ENCODE measurements at regions not wholly inside any gene's neighbourhood (a gene's known extent, or its start where the extent isn't known, plus 50 kb on each side); places are given as distances from the start of the nearest gene placed in this dataset.

GRCh38 chr7:94740509-94740908 is 84.6 kb upstream of the SGCE start:
- H3K9ac ChIP-seq (replicated peaks in 1 of 4; ENCODE audit: extremely low read depth in 1 of 4, low read depth in 3 of 4, low read length in 3 of 4): no peak overlapping the region
- H3K27me3 ChIP-seq (replicated peaks in 1 of 4; ENCODE audit: control insufficient read depth in 3 of 4, extremely low read depth in 1 of 4, insufficient read depth in 3 of 4, low read length in 3 of 4): no peaks in the 10 kb centered on the region
- no peak overlapping the region for H3K56ac ChIP-seq (replicated peaks; ENCODE audit: insufficient read length, low read depth, low read length)
- no peaks in the 10 kb centered on the region; a peak in 1 of 4 replicates for H3K9me3 ChIP-seq (ENCODE audit: insufficient read depth in 2 of 2, low read depth in 1 of 2, low read length in 1 of 2)
- H4K20me1 ChIP-seq (replicated peaks in 1 of 2; ENCODE audit: control insufficient read depth in 1 of 2, insufficient read depth in 2 of 2, low read length in 2 of 2): no peaks in the 10 kb centered on the region
- no peak overlapping the region for H3K4me2 ChIP-seq (ENCODE audit: insufficient read depth in 1 of 2, low read depth in 2 of 2, low read length in 2 of 2)
- no peak overlapping the region for H2BK20ac ChIP-seq (ENCODE audit: low read length)
- no peak overlapping the region for H2AFZ ChIP-seq (ENCODE audit: low read length)
- no peak overlapping the region for H2BK15ac ChIP-seq (ENCODE audit: low read length)
- H4K8ac ChIP-seq (ENCODE audit: extremely low read depth, insufficient read depth, low read length): no peak overlapping the region
- H3K23me2 ChIP-seq (ENCODE audit: low read depth, low read length): no peaks in the 10 kb centered on the region
- H4K5ac ChIP-seq (ENCODE audit: insufficient read length, low read depth, low read length): no peak overlapping the region
- H2BK5ac ChIP-seq (ENCODE audit: low read depth, low read length): no peak overlapping the region
- H3K36me3 ChIP-seq (ENCODE audit: control insufficient read depth in 2 of 4, insufficient read depth in 4 of 4, low read length in 3 of 4): no peaks in the 10 kb centered on the region
- H3K18ac ChIP-seq (ENCODE audit: extremely low read depth, low read length): no peak overlapping the region
- FAIRE-seq (no peak), DNase-seq (ENCODE audit: low read depth in 1 of 2, low spot score in 2 of 2) (no peak)
- H4K91ac ChIP-seq (replicated peaks; ENCODE audit: insufficient read length, low read length): no peak overlapping the region
- H3K23ac ChIP-seq (ENCODE audit: insufficient read length): no peak overlapping the region
- ChIA-PET POLR2A (ENCODE audit: partially characterized antibody) (no interaction called here), CTCF (ENCODE audit: partially characterized antibody) (no interaction called here)
- no peak overlapping the region for H3K4me3 ChIP-seq (ENCODE audit: extremely low read depth in 1 of 4, insufficient read depth in 2 of 4, low read depth in 3 of 4, low read length in 4 of 4)
- no peaks in the 10 kb centered on the region for H3K79me1 ChIP-seq (ENCODE audit: low read depth, low read length)
- no peak overlapping the region for H3K14ac ChIP-seq (ENCODE audit: insufficient read length)
- no peak overlapping the region for H2BK120ac ChIP-seq (replicated peaks; ENCODE audit: low read depth, low read length)
- H3K4me1 ChIP-seq (replicated peaks in 1 of 4; ENCODE audit: control insufficient read depth in 3 of 4, insufficient read depth in 4 of 4, low read length in 3 of 4): no peaks in the 10 kb centered on the region
- no peaks in the 10 kb centered on the region for H3K79me2 ChIP-seq (ENCODE audit: control insufficient read depth in 1 of 2, insufficient read depth in 2 of 2, low read length in 2 of 2)
- H2AK5ac ChIP-seq (ENCODE audit: low read depth, low read length): no peak overlapping the region
- no peak overlapping the region for H2BK12ac ChIP-seq (ENCODE audit: low read depth, low read length)
- H3K4ac ChIP-seq (replicated peaks; ENCODE audit: insufficient read length, low read depth, low read length): no peak overlapping the region
- no peak overlapping the region for H3K27ac ChIP-seq (ENCODE audit: low read depth, low read length)
- TF ChIP-seq ZNF274 (IDR thresholded peaks at IDR 0.05; ENCODE audit: borderline replicate concordance, extremely low read depth, low read length) (no peak), CTBP2 (IDR thresholded peaks at IDR 0.05; ENCODE audit: borderline replicate concordance, insufficient read depth, insufficient read length, low read length) (no peak), CREB1 (IDR thresholded peaks at IDR 0.05) (no peak), SRF (IDR thresholded peaks at IDR 0.05; ENCODE audit: low read depth, low read length) (no peak), USF2 (IDR thresholded peaks at IDR 0.05; ENCODE audit: low read length) (no peak), SIX5 (IDR thresholded peaks at IDR 0.05; ENCODE audit: low read depth, low read length) (no peak), TAF1 (IDR thresholded peaks at IDR 0.05; ENCODE audit: low read depth, low read length) (no peak), SP1 (IDR thresholded peaks at IDR 0.05; ENCODE audit: low read depth, low read length) (no peak), PHF8 (conservative IDR thresholded peaks at IDR 0.05; ENCODE audit: low read depth, low read length) (no peak), MAFK (IDR thresholded peaks at IDR 0.05; ENCODE audit: low read depth, low read length) (no peak), KDM1A (IDR thresholded peaks at IDR 0.05; ENCODE audit: borderline replicate concordance, low read length) (no peak), HDAC6 (IDR thresholded peaks at IDR 0.05; ENCODE audit: low read depth, low read length) (no peak), RFX5 (IDR thresholded peaks at IDR 0.05; ENCODE audit: borderline replicate concordance, low read depth, low read length) (no peak), EGR1 (IDR thresholded peaks at IDR 0.05; ENCODE audit: borderline replicate concordance, low read depth, low read length) (no peak), SIN3A (conservative IDR thresholded peaks at IDR 0.05 in 1 of 2, IDR thresholded peaks at IDR 0.05 in 1 of 2; ENCODE audit: low read depth in 1 of 2, low read length in 2 of 2) (no peak)
- TF ChIP-seq, protein P1, sequence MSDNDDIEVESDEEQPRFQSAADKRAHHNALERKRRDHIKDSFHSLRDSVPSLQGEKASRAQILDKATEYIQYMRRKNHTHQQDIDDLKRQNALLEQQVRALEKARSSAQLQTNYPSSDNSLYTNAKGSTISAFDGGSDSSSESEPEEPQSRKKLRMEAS (IDR thresholded peaks at IDR 0.05): no peak

Measured in H1 (cell line).